ENCODE measurements at regions not wholly inside any gene's neighbourhood (a gene's known extent, or its start where the extent isn't known, plus 50 kb on each side); places are given as distances from the start of the nearest gene placed in this dataset.

- H3K9ac ChIP-seq (replicated peaks in 1 of 4; ENCODE audit: extremely low read depth in 1 of 4, low read depth in 3 of 4, low read length in 3 of 4) = no peak overlapping the region
- no peak overlapping the region for H2BK5ac ChIP-seq (ENCODE audit: low read depth, low read length)
- no peaks in the 10 kb centered on the region for H3K36me3 ChIP-seq (ENCODE audit: control insufficient read depth in 2 of 4, insufficient read depth in 4 of 4, low read length in 3 of 4)
- no peaks in the 10 kb centered on the region for H3K4me1 ChIP-seq (replicated peaks in 1 of 4; ENCODE audit: control insufficient read depth in 3 of 4, insufficient read depth in 4 of 4, low read length in 3 of 4)
- no peak overlapping the region for H3K4ac ChIP-seq (replicated peaks; ENCODE audit: insufficient read length, low read depth, low read length)
- WGBS, 2 experiments (ENCODE audit: extremely low coverage in 1 of 2, insufficient coverage in 1 of 2, insufficient read length in 1 of 2, insufficient replicate concordance in 2 of 2, low coverage in 1 of 2, low lambda C conversion rate in 2 of 2, missing lambda C conversion rate in 1 of 2) = 82% methylated on average over 2 of the region's 3 CpGs; no CpG with 5 or more reads in 1 of the 2 experiments
- H2BK15ac ChIP-seq (ENCODE audit: low read length) = no peak overlapping the region
- H3K23ac ChIP-seq (ENCODE audit: insufficient read length) = no peak overlapping the region
- no peaks in the 10 kb centered on the region; the same call in 1 of the 2 replicates for H3K23me2 ChIP-seq (ENCODE audit: low read depth, low read length)
- H2AK5ac ChIP-seq (ENCODE audit: low read depth, low read length) = no peak overlapping the region
- no peak overlapping the region for H4K5ac ChIP-seq (ENCODE audit: insufficient read length, low read depth, low read length)
- no peak overlapping the region for H3K4me3 ChIP-seq (ENCODE audit: extremely low read depth in 1 of 4, insufficient read depth in 2 of 4, low read depth in 3 of 4, low read length in 4 of 4)
- no peak overlapping the region for H2BK20ac ChIP-seq (ENCODE audit: low read length)
- H2AFZ ChIP-seq (ENCODE audit: low read length) = no peak overlapping the region
- no peak overlapping the region for H4K91ac ChIP-seq (replicated peaks; ENCODE audit: insufficient read length, low read length)
- H4K20me1 ChIP-seq (replicated peaks in 1 of 2; ENCODE audit: control insufficient read depth in 1 of 2, insufficient read depth in 2 of 2, low read length in 2 of 2) = no peaks in the 10 kb centered on the region
- H3K27me3 ChIP-seq (replicated peaks in 1 of 4; ENCODE audit: control insufficient read depth in 3 of 4, extremely low read depth in 1 of 4, insufficient read depth in 3 of 4, low read length in 3 of 4) = no peaks in the 10 kb centered on the region
- H4K8ac ChIP-seq (ENCODE audit: extremely low read depth, insufficient read depth, low read length) = no peak overlapping the region
- no peak overlapping the region for H2BK120ac ChIP-seq (replicated peaks; ENCODE audit: low read depth, low read length)
- no peak overlapping the region for H3K4me2 ChIP-seq (ENCODE audit: insufficient read depth in 1 of 2, low read depth in 2 of 2, low read length in 2 of 2)
- no peak overlapping the region for H3K56ac ChIP-seq (replicated peaks; ENCODE audit: insufficient read length, low read depth, low read length)
- TF ChIP-seq YY1 (IDR thresholded peaks at IDR 0.05; ENCODE audit: low read depth, low read length) = no peak
- no peak for TF ChIP-seq BACH1 (IDR thresholded peaks at IDR 0.05; ENCODE audit: low read length)
- H3K9me3 ChIP-seq (ENCODE audit: insufficient read depth in 2 of 2, low read depth in 1 of 2, low read length in 1 of 2) = no peaks in the 10 kb centered on the region; a peak in 1 of 4 replicates
- H2BK12ac ChIP-seq (ENCODE audit: low read depth, low read length) = no peak overlapping the region
- DNase-seq (ENCODE audit: low read depth in 1 of 2, low spot score in 2 of 2) (no peak), FAIRE-seq (no peak)
- H3K79me2 ChIP-seq (ENCODE audit: control insufficient read depth in 1 of 2, insufficient read depth in 2 of 2, low read length in 2 of 2) = no peaks in the 10 kb centered on the region
- CTCF ChIA-PET (ENCODE audit: partially characterized antibody) = interaction anchor here (0.7 kb wide), 1 partner anchor 198 kb away, joined by 3 read pairs; no protein-coding TSS in a partner anchor
- H3K18ac ChIP-seq (ENCODE audit: extremely low read depth, low read length) = no peak overlapping the region
- no peak overlapping the region for H3K27ac ChIP-seq (ENCODE audit: low read depth, low read length)
- H3K79me1 ChIP-seq (ENCODE audit: low read depth, low read length) = no peaks in the 10 kb centered on the region
- H3K14ac ChIP-seq (ENCODE audit: insufficient read length) = no peak overlapping the region
- POLR2A ChIA-PET (ENCODE audit: partially characterized antibody) = interaction anchor here (0.6 to 1.6 kb wide), 2 partner anchors 12 to 13 kb away, joined by 3 to 4 read pairs; no protein-coding TSS in a partner anchor
These were observed 605.4 kb downstream of the MED13L start for GRCh38 chr12:115672086-115672485.

Data from H1 (cell line).